HL-60 (cell line): ENCODE measurements at regions not wholly inside any gene's neighbourhood (a gene's known extent, or its start where the extent isn't known, plus 50 kb on each side); places are given as distances from the start of the nearest gene placed in this dataset.

Experiments
- CTCF ChIP-seq: IDR thresholded peaks from one replicate; pipeline ENCODE4 v1.5.1; 2011; ENCODE audit warnings: low read length, control low read depth, inconsistent platforms; ENCODE audit not compliant: insufficient read depth
- GABPA ChIP-seq: IDR thresholded peaks from 2 replicates; pipeline ENCODE4 v1.6.1; 2012; ENCODE audit warnings: low read depth
- POLR2AphosphoS5 ChIP-seq: IDR thresholded peaks from 2 replicates; pipeline ENCODE4 v1.6.1; 2012; ENCODE audit warnings: low read depth
- TF ChIP-seq, protein P1 (sequence below): IDR thresholded peaks from 2 replicates; pipeline ENCODE4 v1.6.1; 2012; ENCODE audit warnings: low read depth; ENCODE audit not compliant: insufficient replicate concordance

DNA sequence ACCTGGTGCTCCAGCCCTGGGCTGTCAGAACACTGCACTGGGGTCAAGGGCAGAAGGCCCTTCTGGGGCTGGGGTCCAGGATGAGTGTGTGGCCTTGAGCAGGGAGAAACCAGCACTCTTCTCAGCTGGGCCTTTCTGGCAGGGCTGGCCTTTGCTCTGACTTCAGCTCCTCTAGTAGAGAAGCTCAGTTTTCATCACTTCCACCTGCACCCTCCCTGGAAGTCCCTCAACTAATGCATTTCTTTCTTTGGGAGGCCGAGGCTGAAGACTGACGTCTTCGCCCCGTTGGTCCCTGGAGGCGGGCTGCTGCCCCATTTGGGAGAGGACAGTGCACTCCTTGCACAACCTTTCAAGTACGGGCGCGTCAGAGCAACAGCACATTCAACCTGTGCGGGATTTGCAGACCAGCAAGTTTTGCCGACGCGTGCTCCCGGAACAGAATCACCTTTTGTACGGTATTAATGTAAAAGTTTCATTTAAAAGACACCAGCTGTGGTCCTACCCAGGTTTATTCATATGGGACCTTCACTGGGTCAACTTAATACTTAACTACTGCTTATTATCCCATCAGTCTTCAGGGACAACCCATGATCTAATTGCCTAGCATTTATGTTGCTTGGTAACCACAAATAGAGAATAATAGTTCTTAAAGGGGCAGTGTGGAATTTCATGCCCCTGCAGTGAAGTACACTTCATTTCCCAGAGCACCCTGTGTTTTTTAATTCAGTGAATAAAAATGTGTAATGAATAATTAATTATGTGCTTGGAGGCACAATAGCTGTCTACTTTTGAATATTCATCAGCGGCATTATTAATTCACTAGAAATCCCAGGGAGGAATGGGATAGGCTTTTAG is 134.8 kb upstream of the VRK1 start:
- TF ChIP-seq CTCF, result no peak
- no peak for TF ChIP-seq GABPA
- TF ChIP-seq, protein P1, sequence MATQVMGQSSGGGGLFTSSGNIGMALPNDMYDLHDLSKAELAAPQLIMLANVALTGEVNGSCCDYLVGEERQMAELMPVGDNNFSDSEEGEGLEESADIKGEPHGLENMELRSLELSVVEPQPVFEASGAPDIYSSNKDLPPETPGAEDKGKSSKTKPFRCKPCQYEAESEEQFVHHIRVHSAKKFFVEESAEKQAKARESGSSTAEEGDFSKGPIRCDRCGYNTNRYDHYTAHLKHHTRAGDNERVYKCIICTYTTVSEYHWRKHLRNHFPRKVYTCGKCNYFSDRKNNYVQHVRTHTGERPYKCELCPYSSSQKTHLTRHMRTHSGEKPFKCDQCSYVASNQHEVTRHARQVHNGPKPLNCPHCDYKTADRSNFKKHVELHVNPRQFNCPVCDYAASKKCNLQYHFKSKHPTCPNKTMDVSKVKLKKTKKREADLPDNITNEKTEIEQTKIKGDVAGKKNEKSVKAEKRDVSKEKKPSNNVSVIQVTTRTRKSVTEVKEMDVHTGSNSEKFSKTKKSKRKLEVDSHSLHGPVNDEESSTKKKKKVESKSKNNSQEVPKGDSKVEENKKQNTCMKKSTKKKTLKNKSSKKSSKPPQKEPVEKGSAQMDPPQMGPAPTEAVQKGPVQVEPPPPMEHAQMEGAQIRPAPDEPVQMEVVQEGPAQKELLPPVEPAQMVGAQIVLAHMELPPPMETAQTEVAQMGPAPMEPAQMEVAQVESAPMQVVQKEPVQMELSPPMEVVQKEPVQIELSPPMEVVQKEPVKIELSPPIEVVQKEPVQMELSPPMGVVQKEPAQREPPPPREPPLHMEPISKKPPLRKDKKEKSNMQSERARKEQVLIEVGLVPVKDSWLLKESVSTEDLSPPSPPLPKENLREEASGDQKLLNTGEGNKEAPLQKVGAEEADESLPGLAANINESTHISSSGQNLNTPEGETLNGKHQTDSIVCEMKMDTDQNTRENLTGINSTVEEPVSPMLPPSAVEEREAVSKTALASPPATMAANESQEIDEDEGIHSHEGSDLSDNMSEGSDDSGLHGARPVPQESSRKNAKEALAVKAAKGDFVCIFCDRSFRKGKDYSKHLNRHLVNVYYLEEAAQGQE, result no peak
- TF ChIP-seq POLR2AphosphoS5, result no peak
